ENCODE measurements at regions not wholly inside any gene's neighbourhood (a gene's known extent, or its start where the extent isn't known, plus 50 kb on each side); places are given as distances from the start of the nearest gene placed in this dataset.

- DNase-seq = no peak
Observed at GRCh38 chr7:26101361-26102151, 50.4 kb upstream of the NFE2L3 start.

- no peak for DNase-seq
Observed at GRCh38 chr7:26102176-26102575, 49.8 kb upstream of the NFE2L3 start.

Data from CD4-positive, alpha-beta T cell treated with Interleukin-4 for 4 hours (primary cell).